ENCODE measurements at regions not wholly inside any gene's neighbourhood (a gene's known extent, or its start where the extent isn't known, plus 50 kb on each side); places are given as distances from the start of the nearest gene placed in this dataset.

DNA sequence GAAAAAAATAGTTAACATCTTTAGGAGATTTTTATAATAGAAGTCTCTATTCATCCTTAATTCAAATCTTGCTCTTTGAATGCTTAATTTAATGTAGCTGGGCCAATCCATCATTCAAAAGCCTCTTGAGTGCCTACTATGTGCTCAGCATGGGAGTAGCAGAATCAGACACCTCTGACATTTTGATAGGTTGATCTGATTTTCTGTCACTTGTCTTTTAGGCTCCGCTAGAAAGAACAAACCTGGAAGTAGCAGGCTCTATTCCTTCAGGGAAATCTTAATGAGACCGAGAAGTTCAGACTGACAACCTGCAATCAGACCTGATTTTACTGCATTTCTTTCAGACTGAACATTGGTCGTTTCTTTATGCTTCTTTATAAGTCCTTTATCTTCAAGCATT is 588.6 kb upstream of the MANEA start (continued):
- TF ChIP-seq, protein P1, sequence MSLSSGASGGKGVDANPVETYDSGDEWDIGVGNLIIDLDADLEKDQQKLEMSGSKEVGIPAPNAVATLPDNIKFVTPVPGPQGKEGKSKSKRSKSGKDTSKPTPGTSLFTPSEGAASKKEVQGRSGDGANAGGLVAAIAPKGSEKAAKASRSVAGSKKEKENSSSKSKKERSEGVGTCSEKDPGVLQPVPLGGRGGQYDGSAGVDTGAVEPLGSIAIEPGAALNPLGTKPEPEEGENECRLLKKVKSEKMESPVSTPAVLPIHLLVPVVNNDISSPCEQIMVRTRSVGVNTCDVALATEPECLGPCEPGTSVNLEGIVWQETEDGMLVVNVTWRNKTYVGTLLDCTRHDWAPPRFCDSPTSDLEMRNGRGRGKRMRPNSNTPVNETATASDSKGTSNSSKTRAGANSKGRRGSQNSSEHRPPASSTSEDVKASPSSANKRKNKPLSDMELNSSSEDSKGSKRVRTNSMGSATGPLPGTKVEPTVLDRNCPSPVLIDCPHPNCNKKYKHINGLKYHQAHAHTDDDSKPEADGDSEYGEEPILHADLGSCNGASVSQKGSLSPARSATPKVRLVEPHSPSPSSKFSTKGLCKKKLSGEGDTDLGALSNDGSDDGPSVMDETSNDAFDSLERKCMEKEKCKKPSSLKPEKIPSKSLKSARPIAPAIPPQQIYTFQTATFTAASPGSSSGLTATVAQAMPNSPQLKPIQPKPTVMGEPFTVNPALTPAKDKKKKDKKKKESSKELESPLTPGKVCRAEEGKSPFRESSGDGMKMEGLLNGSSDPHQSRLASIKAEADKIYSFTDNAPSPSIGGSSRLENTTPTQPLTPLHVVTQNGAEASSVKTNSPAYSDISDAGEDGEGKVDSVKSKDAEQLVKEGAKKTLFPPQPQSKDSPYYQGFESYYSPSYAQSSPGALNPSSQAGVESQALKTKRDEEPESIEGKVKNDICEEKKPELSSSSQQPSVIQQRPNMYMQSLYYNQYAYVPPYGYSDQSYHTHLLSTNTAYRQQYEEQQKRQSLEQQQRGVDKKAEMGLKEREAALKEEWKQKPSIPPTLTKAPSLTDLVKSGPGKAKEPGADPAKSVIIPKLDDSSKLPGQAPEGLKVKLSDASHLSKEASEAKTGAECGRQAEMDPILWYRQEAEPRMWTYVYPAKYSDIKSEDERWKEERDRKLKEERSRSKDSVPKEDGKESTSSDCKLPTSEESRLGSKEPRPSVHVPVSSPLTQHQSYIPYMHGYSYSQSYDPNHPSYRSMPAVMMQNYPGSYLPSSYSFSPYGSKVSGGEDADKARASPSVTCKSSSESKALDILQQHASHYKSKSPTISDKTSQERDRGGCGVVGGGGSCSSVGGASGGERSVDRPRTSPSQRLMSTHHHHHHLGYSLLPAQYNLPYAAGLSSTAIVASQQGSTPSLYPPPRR (CRISPR knock-in tag; IDR thresholded peaks at IDR 0.05; ENCODE audit: borderline replicate concordance): no peak
- no peak for TF ChIP-seq MTA1 (IDR thresholded peaks at IDR 0.05; ENCODE audit: borderline replicate concordance)
- no peak for TF ChIP-seq CREB3 (tag; conservative IDR thresholded peaks at IDR 0.05; ENCODE audit: low read depth)
- no peak for TF ChIP-seq RREB1 (CRISPR knock-in tag; IDR thresholded peaks at IDR 0.05)
- TF ChIP-seq, protein P2, sequence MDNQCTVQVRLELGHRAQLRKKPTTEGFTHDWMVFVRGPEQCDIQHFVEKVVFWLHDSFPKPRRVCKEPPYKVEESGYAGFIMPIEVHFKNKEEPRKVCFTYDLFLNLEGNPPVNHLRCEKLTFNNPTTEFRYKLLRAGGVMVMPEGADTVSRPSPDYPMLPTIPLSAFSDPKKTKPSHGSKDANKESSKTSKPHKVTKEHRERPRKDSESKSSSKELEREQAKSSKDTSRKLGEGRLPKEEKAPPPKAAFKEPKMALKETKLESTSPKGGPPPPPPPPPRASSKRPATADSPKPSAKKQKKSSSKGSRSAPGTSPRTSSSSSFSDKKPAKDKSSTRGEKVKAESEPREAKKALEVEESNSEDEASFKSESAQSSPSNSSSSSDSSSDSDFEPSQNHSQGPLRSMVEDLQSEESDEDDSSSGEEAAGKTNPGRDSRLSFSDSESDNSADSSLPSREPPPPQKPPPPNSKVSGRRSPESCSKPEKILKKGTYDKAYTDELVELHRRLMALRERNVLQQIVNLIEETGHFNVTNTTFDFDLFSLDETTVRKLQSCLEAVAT (IDR thresholded peaks at IDR 0.05): no peak

All from K562 (cell line).